IPS-NIHi11 (cell line): ENCODE measurements at regions not wholly inside any gene's neighbourhood (a gene's known extent, or its start where the extent isn't known, plus 50 kb on each side); places are given as distances from the start of the nearest gene placed in this dataset.

Source experiments
- DNase-seq: peaks from one replicate; pipeline ENCODE4 v3.0.0; 2012; ENCODE audit warnings: mixed read lengths, low spot score

DNA sequence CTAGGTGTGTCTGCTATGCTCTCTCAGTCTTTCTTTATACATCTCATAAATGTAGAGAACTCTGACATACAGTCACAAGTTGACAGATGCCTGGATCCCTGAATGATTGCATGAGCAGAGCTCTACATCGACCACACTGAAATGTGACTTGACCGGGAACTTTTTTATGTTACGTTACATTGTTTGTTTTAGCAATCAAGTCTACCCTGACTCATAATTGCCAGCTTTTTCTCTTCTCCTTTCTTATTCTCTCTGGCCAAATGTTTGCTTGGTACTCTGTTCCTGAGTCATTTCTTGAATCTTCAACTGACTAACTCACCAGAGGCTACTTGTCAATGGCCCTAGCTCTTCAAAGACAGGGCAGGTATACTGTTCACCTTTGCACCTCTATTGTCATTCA lies 213.6 kb upstream of the DTNBP1 start:
- no peak for DNase-seq

DNA sequence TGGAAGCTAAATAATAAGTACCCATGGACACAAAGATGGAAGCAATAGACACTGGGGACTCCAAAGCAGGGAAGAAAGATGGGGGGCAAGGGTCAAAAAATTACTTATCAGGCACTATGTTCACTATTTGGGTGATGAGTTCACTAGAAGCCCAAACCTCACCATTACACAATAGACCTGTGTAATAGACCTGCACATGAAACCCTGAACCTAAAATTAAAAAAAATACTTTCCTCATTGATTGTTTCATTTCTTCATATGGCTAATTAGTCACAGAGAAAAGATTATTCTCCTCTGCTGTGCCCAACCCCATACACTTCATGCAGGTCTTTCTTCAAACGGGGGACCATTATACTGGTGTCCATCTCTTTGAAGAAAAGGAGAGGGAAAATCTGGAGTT lies 213.0 kb upstream of the DTNBP1 start:
- DNase-seq = no peak

DNA sequence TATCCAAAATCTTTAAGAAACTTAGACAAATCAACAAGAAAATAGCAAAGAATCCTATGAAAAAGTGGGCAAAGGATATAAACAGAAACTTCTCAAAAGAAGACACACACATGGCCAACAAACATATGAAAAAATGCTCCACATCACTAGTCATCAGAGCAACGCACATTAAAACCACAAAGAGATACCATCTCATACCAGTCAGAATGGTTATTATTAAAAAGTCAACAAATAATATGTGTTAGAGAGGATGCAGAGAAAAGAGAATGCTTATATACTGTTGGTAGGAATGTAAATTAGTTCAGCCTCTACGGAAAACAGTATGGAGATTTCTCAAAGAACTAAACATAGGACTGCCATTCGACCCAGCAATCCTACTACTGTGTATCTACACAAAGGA lies 212.0 kb upstream of the DTNBP1 start:
- no peak for DNase-seq

DNA sequence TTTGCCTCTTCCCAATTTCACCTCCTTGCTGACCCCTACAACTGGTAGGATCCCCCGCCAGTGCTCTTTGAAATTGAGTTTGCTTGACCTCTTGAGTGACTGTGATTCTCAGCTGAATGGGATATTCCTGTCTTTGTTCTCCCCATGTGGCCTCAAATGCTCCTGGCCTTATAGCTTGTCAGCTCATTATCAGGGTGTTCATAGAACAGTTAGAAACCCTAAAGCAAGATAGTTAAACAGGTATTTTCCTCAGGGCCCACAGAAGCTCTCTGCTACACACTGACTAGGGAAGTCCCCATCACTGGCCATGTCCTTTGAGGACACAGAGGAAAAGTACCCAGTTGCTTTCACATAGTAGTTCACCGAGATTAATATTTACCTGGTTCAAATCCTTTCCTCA lies 211.5 kb upstream of the DTNBP1 start:
- no peak for DNase-seq

DNA sequence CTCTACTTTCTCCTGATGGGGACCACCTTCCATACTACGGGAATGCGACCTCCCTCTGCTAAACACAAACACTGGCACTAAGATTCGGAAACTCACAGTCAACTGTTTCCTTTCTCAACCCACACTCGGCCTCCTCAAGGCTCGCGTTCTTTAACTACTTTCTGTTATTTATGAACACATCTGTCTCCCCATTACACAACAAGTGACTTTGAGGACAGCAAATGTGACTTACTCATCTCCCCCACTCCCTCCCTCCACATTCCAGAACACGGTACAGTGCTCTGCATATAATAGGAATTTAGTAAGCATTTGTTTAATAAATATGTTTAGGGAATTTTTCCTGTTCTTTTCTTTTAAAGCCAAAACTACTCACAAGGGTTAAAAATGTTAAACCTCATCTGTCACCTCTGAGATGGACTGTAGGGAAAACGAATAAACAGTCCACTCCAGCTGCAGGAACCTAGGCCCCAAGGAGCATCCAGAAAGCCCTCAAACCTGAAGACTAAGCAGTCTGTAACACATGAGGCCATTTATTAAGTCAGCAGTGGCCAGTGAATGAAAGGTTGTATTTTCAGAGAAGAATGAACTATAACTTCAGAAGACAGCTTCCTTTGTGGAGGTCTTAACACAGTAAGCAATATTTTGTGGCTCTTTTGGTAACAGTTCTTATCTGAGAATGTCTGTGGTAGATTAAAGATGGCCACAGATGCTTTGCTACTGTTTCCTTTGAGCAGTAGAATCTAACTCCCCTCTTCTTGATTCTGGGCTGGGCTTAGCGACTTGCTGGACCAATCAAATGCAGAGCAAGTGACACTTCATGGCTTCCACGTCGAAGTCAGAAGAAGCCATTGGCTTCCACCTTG lies 209.6 kb upstream of the DTNBP1 start:
- no peak for DNase-seq

DNA sequence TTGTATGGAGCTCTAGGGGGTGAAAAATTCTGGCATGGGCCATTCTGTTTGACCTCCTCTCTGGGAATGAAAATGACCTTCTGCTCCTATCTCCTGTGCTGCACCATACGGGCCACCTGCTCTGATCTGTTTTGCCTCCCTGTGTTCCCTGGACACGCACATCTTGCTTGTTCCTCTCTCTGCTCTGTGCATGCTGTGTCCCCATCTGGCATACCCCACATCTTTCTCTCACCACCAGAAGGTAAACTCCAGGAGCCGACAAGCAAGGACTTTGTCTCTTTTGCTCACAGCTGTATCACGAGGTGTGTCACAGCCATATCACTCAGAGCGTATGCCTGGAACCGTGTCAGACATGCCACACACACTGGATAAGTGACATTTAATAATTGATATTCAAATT lies 208.4 kb upstream of the DTNBP1 start:
- no peak for DNase-seq

DNA sequence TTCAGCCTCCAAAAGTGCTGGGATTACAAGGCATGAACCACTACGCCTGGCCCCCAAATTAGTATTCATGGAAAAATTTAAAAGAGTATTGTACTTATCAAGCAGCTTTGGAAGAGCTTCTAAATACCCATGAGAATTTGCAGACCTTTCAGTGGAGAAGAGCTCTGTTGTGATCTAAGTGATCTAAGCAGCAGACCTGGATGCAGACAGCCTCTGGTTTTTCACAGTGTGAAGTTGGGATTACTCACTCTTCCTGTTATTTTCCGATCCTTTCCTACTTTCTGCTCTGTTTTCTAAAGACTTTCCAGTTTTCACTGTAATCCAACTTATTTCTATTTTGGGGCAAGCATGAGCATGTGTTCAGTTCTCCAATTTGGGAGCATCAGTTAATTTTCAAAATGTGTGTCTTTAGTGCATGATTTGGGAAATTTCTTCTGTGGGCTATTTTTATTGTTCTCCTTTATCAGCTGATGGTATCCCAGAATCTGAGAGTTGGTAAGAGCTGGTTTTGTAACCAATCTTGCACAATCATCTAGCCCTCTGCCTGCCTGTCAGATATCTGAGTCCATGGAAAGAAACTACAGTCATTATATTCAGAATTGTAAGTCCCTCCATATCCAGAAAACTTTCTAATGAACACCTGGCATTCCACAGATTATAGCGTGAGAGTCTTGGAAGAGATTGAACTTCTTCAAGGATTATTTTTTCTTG lies 207.7 kb upstream of the DTNBP1 start:
- DNase-seq = no peak

DNA sequence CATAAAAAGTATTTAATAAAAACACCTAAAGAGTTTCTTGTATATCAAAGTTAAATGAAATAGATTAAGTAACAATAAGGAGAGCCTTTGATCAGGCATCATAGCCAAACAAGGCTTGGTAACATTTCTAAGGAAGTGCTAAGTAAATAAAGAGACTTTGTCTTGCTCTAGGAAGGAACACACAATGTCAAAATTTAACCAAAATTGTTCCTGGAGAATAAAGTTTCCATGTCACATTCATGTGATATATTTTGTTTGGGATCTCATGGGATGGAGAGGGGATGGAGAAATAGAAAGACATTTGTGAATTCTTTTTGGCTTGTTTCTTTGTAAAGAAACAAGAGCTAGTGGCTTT lies 201.9 kb upstream of the DTNBP1 start:
- no peak for DNase-seq

DNA sequence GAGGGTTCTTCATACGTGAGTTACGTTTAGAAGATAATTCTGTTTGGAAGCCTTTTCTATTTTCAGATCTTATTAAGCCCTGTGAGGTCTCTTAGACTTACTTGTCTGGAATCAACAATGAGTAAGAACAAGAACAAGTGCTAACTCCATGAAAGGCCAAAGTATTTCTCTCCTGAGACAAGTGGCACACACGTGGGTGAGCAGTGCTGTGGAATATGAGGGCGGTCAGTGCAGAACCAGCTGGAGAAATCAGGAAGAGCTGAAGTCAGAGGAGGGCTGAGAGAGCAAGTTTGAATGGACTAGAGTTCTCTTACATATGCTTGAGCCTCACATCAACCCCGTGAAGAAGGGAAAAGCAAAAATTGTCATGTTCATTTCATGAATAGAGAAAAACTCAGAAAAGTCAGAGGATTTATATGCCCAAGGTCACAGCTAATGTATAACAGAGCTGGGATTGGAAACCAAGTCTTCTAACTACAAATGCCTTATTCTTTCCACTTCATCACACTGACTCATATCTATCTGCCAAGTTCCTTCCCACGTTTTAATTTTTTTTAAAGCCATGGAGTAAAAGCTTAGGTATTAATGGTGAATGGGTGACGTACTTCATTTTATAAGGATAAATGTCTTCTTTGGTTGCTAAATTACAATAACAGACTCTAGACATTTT lies 201.3 kb upstream of the DTNBP1 start:
- DNase-seq = no peak

DNA sequence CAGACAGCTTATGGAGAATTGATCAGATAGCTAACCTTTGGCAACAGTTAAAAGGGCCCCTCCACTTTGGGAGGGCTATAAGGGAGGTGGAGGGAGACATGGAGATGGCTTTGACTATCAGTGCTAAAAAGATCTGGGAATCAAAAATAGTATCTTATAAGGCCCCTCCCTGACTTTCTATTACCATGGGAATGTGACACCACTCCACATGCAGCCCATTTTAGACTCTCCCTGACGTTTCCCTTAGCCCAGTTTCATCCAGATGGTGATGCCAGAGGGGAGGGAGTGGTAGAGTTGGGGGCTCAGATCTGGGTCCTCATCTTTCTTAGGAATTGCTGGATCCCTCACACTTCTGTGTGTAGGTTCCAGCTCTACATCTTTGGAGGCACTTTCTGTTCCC lies 200.0 kb upstream of the DTNBP1 start:
- no peak for DNase-seq

DNA sequence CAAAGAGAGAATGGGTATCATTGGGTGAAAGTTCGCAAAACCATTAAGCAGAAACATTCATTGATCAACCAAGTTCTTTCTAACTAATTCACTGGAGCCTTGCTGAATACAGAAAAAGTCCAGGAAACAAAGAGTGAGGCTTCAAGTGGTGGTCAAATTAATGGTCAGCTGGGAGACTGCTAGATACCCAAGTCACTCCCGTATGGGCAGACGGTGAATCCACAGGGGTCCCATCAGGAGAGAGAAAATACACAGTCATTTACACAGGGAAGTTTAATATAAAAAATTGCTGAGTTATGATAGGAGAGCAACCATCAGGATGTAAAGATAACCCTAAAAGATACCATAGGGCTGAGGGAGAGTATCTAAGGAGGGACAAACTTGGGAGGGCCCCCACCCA lies 198.7 kb upstream of the DTNBP1 start:
- no peak for DNase-seq

DNA sequence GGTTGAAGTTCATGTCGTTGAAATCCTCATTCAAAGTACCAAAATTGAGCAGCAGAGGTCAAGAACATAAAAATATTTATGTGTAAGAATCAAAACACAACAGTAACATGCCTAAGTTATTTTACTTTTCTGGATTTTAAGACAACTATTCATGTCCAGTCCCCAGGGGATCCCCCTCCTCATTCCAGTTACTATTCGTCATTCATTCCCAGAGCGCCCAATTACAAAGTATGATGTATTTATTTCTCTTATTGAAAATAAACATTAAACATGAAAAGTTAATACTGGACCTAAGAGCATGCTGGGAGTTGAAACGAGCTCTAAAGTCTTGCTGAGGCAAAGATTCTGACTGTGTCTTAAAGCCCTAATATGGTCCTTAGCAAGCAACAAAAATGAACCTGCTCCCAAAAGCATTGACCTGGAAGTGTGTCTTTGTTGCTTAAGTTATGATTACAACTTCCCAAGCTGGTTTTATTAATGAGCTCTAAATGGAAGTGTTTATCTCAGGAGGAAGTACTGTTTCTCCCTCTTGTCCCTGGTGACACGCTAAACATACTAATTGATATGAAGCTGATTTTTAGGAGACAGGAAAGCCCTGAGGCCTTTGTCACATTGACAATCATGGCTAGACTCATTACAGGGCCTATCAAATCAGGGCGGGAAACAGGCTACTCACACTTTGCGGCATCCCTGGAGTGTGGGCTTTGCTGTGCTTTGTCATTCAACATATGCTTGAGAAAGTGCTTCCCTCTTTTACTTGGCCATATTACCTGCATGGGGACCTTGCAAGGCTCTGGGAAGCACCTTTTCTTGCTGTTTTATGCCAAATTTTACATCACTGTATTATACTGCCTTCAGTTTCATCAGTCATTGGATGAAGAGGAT lies 192.2 kb upstream of the DTNBP1 start:
- peak; percentile 39 for DNase-seq

DNA sequence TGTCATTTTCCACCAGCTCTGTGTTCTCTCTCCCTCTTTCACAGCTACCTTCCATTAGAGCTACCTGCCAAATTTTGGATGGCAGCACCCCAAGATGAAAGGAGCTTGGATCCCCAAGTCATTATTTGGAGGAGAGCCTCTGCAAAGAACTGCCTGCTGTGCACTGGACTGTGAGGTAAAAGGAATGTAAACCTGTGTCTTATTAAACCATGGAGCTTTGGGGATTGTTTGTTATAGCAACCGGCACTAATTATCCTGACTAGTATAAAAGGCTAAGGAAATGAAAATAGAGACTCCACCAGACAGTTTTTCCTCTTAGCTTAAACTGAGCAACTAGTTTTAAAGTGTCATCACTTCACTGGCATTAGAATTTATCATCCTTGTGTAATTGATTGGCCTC lies 191.6 kb upstream of the DTNBP1 start:
- no peak for DNase-seq

DNA sequence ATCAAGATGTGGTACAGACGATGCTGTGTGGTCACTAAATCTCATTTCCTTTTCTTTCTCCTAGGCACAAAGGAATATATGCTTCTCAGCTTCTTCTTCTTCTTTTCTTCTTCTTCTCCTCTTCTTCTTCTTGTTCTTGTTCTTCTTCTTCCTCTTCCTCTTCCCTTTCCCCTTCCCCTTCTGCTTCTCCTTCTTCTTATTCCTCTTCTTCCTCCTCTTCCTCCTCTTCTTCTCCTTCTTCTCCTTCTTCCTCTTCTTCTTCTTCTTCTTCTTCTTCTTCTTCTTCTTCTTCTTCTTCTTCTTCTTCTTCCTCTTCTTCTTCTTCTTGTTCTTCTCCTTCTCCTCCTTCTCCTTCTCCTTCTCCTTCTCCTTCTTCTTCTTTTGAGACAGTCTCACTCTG lies 190.4 kb upstream of the DTNBP1 start:
- DNase-seq = no peak

DNA sequence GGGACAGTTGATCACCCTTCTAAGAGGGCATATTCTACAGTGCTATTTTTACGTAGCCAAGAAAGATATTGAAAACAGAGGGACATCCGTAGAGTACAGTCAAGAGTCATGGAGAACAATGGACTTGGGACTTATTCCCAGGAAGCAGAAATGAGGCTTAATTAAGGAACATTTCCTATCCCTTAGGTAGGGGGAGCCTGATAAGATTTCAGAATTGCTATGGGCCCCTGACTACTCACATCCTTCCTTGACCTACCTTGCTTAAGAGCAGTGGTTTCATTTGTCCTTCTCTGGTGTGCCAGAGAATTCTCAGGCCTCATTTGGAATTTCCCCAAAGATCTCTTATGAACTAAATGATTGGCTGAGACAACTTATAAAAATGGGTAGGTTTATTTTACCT lies 189.5 kb upstream of the DTNBP1 start:
- DNase-seq = no peak

DNA sequence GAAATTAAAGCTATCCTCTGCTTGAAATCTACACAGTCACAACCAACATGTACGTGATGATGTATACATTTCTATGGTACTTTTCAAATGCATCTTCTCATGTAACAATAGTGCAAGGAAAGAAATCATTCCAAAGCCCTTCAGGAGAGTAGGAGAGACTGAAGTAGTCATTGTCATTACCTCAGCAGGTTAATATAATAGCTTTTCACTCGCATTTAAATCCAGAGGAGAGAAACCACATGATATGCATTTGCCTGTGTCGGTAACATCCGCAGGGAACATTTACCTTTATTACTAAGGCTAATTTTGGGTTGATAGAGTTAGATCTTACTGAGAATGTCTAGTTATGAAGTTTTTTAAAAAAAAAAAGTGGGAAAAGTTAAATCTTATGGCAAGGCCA lies 186.6 kb upstream of the DTNBP1 start:
- DNase-seq = no peak

DNA sequence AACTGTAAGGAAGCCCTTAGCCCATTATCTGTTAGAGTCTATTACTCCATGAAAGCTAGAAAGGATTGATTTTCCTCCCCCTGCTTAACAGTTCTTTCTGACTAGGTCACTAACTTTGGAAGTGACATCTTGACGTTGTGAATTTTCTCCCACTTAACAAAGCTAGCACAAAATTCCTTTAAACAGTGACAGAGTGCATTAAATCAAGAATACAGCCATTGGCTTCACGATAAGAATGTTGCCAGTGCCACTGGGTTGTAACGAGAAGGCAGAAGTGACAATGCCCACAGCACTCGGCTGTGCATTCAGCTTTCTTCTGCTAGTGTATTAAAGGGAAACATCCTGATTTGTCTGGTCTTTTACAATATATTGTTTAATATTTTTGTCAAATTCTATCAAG lies 182.7 kb upstream of the DTNBP1 start:
- no peak for DNase-seq

DNA sequence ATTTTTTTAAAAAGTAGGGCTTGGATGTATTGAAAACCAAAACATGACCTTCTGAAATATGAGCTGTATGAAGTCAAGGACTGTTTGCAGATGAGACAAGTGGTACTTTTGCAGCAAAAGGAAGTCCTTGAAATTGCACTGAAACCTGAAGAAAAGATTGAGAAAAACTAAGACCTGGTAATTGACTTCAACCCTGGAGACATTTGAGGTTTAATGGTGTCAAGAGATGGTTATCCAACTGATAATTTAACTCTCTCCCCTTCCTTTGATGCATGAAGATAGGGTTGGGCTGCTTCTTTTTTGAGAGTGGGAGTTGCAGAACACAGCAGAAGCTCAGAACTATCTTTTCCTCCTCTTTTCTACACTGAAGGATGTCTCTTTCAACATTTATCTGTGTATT lies 180.9 kb upstream of the DTNBP1 start:
- no peak for DNase-seq

DNA sequence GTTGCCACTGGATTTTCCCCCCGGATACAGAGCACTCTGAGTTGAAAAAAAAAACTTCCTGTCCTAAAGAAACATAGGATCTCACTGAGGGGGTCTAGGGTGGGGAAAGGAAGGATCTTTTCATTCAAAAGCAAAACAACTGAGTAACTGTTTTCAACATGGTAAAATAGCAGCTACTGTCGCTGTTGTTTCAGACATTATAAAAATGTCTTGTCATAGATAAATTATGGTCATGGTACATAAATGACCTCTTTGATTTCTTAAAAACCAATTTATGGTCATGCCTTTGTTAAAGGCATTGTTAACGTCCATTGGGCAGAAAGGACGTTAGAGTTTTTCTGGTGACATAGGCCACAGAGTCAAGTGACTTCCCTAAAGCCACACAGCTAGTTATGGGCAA lies 180.4 kb upstream of the DTNBP1 start:
- DNase-seq = no peak

DNA sequence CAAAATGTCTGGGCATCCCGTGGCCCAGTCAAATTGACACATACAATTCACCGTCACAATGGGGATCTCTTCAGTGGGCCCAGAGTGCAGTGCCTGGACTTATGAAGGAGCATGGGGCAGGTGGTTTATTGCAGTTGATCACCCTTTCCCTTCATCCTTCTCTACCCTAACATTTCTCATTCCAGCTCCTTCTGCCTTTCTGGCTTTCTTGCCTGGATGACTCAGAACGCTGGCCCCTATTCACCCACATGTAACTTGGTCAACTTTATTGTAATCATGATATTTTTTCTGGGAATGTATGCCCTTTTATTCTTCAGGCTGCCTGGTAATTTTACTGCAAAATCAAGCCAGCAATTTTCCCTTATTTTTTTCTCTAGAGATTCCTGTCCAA lies 179.9 kb upstream of the DTNBP1 start:
- no peak for DNase-seq

DNA sequence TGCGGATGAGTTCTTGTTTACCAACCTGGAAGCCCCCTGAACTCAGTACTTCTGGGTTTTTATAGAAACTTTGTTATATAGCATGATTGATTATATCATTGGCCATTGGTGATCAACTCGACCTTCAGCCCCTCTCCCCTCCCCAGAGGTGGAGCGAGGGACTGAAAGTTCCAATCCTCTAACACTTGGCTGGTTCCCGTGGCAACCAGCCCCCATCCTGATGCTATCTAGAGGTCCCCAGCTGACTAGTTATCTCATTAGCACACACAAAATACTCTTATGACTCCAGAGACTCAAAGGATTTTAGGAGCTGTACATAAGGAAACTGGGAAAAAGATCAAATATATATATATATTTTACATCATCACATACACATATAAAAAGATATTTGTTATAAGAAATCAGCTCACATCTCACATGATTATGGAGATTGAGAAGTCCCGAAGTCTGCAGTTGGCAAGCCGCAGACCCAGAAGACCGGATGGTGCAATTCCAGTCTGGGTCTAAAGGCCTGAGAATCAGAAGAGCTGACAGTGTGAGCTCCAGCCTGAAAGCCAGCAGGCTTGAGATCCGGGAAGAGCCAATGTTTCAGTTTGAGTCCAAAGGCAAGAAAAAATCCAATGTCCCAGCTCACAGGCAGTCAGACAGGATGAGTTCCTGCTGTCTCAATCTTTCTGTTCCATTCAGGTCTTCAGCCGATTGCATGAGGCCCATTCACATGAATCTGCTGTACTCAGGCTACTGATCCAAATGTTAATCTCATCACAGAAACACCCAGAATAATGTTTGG lies 179.3 kb upstream of the DTNBP1 start:
- DNase-seq = no peak
